Osteoblast (primary cell): ENCODE measurements at regions not wholly inside any gene's neighbourhood (a gene's known extent, or its start where the extent isn't known, plus 50 kb on each side); places are given as distances from the start of the nearest gene placed in this dataset.

ENCODE experiments used
- DNase-seq: peaks from one replicate; pipeline ENCODE4 v3.0.0; 2011; ENCODE audit warnings: low spot score, mixed read lengths; ENCODE audit not compliant: insufficient read length; ENCODE audit errors: missing footprints
- H2AFZ ChIP-seq: 2 replicates; pipeline ENCODE4 v1.6.0; 2011; ENCODE audit warnings: mild to moderate bottlenecking, low read length
- H3K27ac ChIP-seq: 2 replicates; pipeline ENCODE4 v1.5.1; 2011; ENCODE audit warnings: mild to moderate bottlenecking, low read depth, low read length, moderate library complexity
- H3K27me3 ChIP-seq: 2 replicates; pipeline ENCODE4 v1.6.0; 2012; ENCODE audit warnings: mild to moderate bottlenecking, control low read depth, inconsistent platforms, low read length, moderate library complexity; ENCODE audit not compliant: insufficient read depth
- H3K36me3 ChIP-seq: 2 replicates; pipeline ENCODE4 v1.5.1; 2011; ENCODE audit warnings: mild to moderate bottlenecking, low read length, control low read depth, moderate library complexity; ENCODE audit not compliant: insufficient read depth
- H3K4me1 ChIP-seq: 2 replicates; pipeline ENCODE4 v1.5.1; 2011; ENCODE audit warnings: mild to moderate bottlenecking, low read length, control low read depth, moderate library complexity; ENCODE audit not compliant: insufficient read depth
- H3K4me2 ChIP-seq: 2 replicates; pipeline ENCODE4 v1.6.0; 2011; ENCODE audit warnings: mild to moderate bottlenecking, low read length; ENCODE audit not compliant: insufficient read depth
- H3K4me3 ChIP-seq: fragments of 200-600 bp; sonication (generic); 3 replicates; pipeline ENCODE4 v1.5.1; 2012; ENCODE audit warnings: mild to moderate bottlenecking, low read length, inconsistent platforms; ENCODE audit not compliant: insufficient read depth
- H3K79me2 ChIP-seq: 2 replicates; pipeline ENCODE4 v1.6.0; 2012; ENCODE audit warnings: mild to moderate bottlenecking, low read length, control low read depth, inconsistent platforms; ENCODE audit not compliant: insufficient read depth
- H3K9me3 ChIP-seq: 2 replicates; pipeline ENCODE4 v1.5.1; 2011; ENCODE audit warnings: low read depth, low read length, control low read depth
- H4K20me1 ChIP-seq: 2 replicates; pipeline ENCODE4 v1.6.0; 2012; ENCODE audit warnings: mild to moderate bottlenecking, low read length, control low read depth; ENCODE audit not compliant: insufficient read depth
- TF ChIP-seq, protein P1 (sequence below): IDR thresholded peaks from 2 replicates; pipeline ENCODE4 v1.5.1; 2011; ENCODE audit warnings: mild to moderate bottlenecking, low read depth, low read length, moderate library complexity; ENCODE audit errors: extremely low read depth

DNA sequence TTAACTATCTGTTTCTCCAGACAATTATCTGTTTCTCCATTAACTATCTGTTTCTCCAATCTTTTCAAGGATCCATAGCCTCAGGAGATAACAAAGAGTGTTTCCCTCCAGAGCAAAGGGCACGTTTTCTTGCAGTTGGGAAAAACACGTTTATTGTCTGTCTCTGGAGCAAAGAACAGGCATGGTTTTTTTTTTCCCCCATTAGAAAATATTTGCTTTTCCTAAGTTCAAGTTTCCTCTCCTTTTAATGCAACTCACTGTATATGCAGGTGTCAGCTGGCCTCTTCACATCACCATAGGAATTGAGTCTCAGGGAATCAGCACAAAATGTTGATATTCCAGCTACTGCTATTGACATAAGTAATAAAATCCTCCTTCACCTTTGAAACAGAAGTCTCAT is 984.4 kb downstream of the RAB28 start:
- Histone ChIP-seq H3K4me1 (no peaks in the 10 kb centered on the region), H3K79me2 (no peaks in the 10 kb centered on the region), H3K27ac (no peak overlapping the region), H4K20me1 (no peaks in the 10 kb centered on the region), H3K27me3 (no peaks in the 10 kb centered on the region), H3K36me3 (no peaks in the 10 kb centered on the region), H2AFZ (no peak overlapping the region), H3K4me3 (no peak overlapping the region), H3K4me2 (no peak overlapping the region), H3K9me3 (no peaks in the 10 kb centered on the region)
- TF ChIP-seq, protein P1, sequence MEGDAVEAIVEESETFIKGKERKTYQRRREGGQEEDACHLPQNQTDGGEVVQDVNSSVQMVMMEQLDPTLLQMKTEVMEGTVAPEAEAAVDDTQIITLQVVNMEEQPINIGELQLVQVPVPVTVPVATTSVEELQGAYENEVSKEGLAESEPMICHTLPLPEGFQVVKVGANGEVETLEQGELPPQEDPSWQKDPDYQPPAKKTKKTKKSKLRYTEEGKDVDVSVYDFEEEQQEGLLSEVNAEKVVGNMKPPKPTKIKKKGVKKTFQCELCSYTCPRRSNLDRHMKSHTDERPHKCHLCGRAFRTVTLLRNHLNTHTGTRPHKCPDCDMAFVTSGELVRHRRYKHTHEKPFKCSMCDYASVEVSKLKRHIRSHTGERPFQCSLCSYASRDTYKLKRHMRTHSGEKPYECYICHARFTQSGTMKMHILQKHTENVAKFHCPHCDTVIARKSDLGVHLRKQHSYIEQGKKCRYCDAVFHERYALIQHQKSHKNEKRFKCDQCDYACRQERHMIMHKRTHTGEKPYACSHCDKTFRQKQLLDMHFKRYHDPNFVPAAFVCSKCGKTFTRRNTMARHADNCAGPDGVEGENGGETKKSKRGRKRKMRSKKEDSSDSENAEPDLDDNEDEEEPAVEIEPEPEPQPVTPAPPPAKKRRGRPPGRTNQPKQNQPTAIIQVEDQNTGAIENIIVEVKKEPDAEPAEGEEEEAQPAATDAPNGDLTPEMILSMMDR: no peak
- no peak for DNase-seq

DNA sequence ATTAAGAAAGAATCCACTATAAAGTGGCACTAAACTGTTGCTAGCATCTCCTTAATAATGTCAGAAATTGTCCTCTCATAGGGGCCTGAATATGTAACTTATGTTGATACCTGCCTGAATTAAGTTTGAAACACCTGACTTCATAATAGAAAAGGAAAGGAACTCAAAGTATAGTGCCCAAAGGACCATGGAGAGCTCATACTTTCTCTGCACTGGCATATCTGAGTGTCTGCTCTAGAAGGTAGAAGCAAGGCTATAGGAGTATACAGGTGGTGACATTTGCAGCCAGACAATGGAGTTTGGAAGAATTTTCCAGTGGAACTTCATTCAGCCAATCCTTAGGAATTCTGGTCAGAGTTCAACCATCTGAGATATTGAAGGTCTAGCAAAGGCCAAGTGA is 988.9 kb downstream of the RAB28 start:
- DNase-seq: no peak
- Histone ChIP-seq H3K79me2 (no peaks in the 10 kb centered on the region), H3K4me2 (no peak overlapping the region), H3K27ac (no peak overlapping the region), H3K4me1 (no peaks in the 10 kb centered on the region), H3K9me3 (no peaks in the 10 kb centered on the region), H3K4me3 (no peak overlapping the region), H2AFZ (no peak overlapping the region), H3K36me3 (no peaks in the 10 kb centered on the region), H3K27me3 (no peaks in the 10 kb centered on the region), H4K20me1 (no peaks in the 10 kb centered on the region)
- TF ChIP-seq, protein P1: no peak

DNA sequence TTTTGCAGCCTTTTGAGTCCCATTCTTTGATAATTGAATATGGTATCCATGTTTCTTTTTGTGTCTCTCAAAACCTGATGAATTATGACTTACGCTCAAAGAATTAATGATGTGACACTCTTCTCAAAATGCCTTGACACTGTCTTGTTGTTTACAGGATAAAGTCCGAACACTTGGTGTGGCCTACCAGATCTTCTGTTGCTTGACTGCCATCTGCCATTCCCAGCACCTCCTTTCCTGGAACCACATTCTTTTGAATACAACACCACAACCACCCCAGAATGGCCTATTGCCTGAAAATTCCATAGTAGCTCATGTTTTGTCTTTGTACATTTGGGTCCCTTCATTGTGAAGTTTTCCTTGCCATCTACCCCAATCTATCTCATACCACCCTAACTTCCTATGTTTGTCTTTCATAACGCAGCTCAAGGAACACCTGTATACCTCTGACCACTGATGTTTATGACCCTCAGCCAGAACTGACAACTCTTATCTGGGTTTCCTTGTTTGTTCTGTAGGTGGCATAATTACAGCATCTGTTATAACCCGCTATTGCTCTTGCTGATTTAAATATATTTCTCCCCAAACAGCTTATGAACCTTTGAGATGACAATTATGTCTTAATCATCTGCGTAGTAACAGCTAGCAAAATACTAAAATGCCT is 991.3 kb downstream of the RAB28 start:
- Histone ChIP-seq H3K4me1 (no peaks in the 10 kb centered on the region), H3K4me2 (no peak overlapping the region), H3K36me3 (no peaks in the 10 kb centered on the region), H3K79me2 (no peaks in the 10 kb centered on the region), H3K4me3 (no peak overlapping the region), H2AFZ (no peak overlapping the region), H3K27me3 (no peaks in the 10 kb centered on the region), H3K9me3 (no peaks in the 10 kb centered on the region), H4K20me1 (no peaks in the 10 kb centered on the region), H3K27ac (no peak overlapping the region)
- TF ChIP-seq, protein P1: no peak
- DNase-seq: no peak

DNA sequence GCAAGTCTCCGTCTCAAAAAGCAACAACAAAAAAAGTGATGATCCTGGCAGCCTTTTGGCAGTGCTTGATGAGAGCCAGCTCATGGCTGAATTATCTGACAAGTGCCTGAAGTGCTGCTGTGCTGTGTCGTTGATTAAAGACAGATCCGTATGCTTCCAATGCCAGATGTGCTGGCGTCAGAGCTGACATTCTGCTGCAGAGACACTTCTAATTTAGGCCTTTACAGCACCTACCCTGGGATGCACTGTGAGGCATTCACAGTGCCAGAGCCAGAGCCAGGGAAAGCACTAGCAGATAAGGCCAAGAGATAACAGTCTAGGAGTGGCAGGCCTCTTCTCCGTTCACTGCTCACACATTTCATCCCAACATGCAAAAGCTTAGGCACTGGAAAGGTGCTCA is 995.5 kb downstream of the RAB28 start:
- Histone ChIP-seq H3K36me3 (no peaks in the 10 kb centered on the region), H3K27me3 (no peaks in the 10 kb centered on the region), H3K27ac (no peak overlapping the region), H3K4me2 (no peak overlapping the region), H3K4me3 (no peak overlapping the region), H3K79me2 (no peaks in the 10 kb centered on the region), H3K9me3 (no peaks in the 10 kb centered on the region), H4K20me1 (no peaks in the 10 kb centered on the region), H2AFZ (no peak overlapping the region), H3K4me1 (no peaks in the 10 kb centered on the region)
- TF ChIP-seq, protein P1: no peak
- DNase-seq: no peak
